VCaP (cell line): ENCODE measurements at regions not wholly inside any gene's neighbourhood (a gene's known extent, or its start where the extent isn't known, plus 50 kb on each side); places are given as distances from the start of the nearest gene placed in this dataset.
"Not testable (repeated sequence)": the region's sequence is repeated elsewhere in the genome, so short reads cannot be mapped to it uniquely, and the experiment has no call there.

Experiments used
- H3K27ac ChIP-seq: fragments of 450-650 bp; 2 replicates; pipeline ENCODE4 v1.5.1; 2017
- TF ChIP-seq, protein P1 (sequence below): fragments of 450-650 bp; conservative IDR thresholded peaks from 2 replicates; pipeline ENCODE4 v1.5.1; 2017; ENCODE audit warnings: mild to moderate bottlenecking, moderate library complexity

DNA sequence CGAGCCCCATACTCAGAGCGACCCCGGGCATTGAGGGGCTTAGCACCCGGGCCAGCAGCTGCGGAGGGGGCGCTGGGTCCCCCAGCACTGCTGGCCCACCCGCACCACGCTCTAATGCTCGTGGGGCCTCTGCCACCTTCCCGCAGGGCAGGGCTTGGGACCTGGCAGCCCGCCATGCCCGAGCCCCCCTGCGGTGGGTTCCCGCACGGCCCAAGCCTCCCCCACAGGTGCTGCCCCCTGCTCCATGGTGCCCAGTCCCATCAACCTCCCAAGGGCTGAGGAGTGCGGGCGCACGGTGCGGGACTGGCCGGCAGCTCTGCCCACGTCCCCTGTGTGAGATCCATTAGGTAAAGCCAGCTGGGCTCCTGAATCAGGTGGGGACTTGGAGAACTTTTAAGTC lies 429.2 kb upstream of the PCDH11Y start:
- H3K27ac ChIP-seq, result not testable (repeated sequence)

- TF ChIP-seq, protein P1, sequence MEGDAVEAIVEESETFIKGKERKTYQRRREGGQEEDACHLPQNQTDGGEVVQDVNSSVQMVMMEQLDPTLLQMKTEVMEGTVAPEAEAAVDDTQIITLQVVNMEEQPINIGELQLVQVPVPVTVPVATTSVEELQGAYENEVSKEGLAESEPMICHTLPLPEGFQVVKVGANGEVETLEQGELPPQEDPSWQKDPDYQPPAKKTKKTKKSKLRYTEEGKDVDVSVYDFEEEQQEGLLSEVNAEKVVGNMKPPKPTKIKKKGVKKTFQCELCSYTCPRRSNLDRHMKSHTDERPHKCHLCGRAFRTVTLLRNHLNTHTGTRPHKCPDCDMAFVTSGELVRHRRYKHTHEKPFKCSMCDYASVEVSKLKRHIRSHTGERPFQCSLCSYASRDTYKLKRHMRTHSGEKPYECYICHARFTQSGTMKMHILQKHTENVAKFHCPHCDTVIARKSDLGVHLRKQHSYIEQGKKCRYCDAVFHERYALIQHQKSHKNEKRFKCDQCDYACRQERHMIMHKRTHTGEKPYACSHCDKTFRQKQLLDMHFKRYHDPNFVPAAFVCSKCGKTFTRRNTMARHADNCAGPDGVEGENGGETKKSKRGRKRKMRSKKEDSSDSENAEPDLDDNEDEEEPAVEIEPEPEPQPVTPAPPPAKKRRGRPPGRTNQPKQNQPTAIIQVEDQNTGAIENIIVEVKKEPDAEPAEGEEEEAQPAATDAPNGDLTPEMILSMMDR, result peak; percentile 44
- not testable (repeated sequence) for H3K27ac ChIP-seq
Measured at GRCh38 chrY:4592872-4593490, 407.1 kb upstream of the PCDH11Y start.

GRCh38 chrY:4603454-4603853 lies 396.6 kb upstream of the PCDH11Y start:
- not testable (repeated sequence) for H3K27ac ChIP-seq
